Nephron progenitor cell (in vitro differentiated cells): ENCODE measurements at regions not wholly inside any gene's neighbourhood (a gene's known extent, or its start where the extent isn't known, plus 50 kb on each side); places are given as distances from the start of the nearest gene placed in this dataset.

Source experiments
- DNase-seq: peaks from one replicate; pipeline ENCODE4 v3.0.0; 2021
- H3K27ac Mint-ChIP-seq: 2 replicates; pipeline ENCODE4 v1.8.0; 2021; ENCODE audit warnings: mild to moderate bottlenecking, moderate library complexity, mixed read lengths
- H3K27me3 Mint-ChIP-seq: 2 replicates; pipeline ENCODE4 v1.8.0; 2021; ENCODE audit warnings: mild to moderate bottlenecking, low read depth, mixed read lengths; ENCODE audit not compliant: poor library complexity
- H3K36me3 Mint-ChIP-seq: 2 replicates; pipeline ENCODE4 v1.8.0; 2021; ENCODE audit warnings: low read depth, mixed read lengths
- H3K4me1 Mint-ChIP-seq: 2 replicates; pipeline ENCODE4 v1.8.0; 2021; ENCODE audit warnings: mixed read lengths
- H3K4me3 Mint-ChIP-seq: 2 replicates; pipeline ENCODE4 v1.8.0; 2021; ENCODE audit warnings: mild to moderate bottlenecking, moderate library complexity, mixed read lengths
- H3K9me3 Mint-ChIP-seq: 2 replicates; pipeline ENCODE4 v1.8.0; 2021; ENCODE audit warnings: mild to moderate bottlenecking, moderate library complexity, mixed read lengths
- TF ChIP-seq, protein P1 (sequence below): fragments of 200-600 bp; sonication (generic); IDR thresholded peaks from 2 replicates; pipeline ENCODE4 v1.5.0; 2021; ENCODE audit warnings: antibody characterized with exemption

DNA sequence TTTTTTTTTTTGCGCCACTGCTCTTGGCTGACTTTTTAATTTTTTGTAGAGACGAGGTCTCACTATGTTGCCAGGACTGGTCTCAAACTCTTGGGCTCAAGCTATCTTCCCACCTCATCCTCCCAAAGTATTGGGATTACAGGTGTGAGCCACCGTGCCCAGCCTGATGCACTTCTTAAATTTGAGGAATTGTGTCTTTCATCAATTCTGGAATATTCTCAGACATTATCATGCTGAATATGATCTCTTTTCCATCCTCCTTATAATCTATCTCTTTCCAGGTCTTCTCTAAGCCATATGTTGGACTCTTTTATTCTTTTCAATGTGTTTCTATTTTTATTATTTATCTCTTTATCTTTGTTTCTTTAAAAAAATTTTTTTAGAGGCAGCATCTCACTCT is 196.2 kb upstream of the IER5L start:
- H3K36me3 Mint-ChIP-seq, result peaks cover 13% of the 10 kb centered on the region
- H3K9me3 Mint-ChIP-seq, result peaks cover 42% of the 10 kb centered on the region
- peaks cover 10% of the 10 kb centered on the region for H3K27me3 Mint-ChIP-seq
- no peak overlapping the region for H3K27ac Mint-ChIP-seq
- H3K4me1 Mint-ChIP-seq, result peaks cover 17% of the 10 kb centered on the region
- TF ChIP-seq, protein P1, sequence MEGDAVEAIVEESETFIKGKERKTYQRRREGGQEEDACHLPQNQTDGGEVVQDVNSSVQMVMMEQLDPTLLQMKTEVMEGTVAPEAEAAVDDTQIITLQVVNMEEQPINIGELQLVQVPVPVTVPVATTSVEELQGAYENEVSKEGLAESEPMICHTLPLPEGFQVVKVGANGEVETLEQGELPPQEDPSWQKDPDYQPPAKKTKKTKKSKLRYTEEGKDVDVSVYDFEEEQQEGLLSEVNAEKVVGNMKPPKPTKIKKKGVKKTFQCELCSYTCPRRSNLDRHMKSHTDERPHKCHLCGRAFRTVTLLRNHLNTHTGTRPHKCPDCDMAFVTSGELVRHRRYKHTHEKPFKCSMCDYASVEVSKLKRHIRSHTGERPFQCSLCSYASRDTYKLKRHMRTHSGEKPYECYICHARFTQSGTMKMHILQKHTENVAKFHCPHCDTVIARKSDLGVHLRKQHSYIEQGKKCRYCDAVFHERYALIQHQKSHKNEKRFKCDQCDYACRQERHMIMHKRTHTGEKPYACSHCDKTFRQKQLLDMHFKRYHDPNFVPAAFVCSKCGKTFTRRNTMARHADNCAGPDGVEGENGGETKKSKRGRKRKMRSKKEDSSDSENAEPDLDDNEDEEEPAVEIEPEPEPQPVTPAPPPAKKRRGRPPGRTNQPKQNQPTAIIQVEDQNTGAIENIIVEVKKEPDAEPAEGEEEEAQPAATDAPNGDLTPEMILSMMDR, result no peak
- no peak for DNase-seq
- no peak overlapping the region for H3K4me3 Mint-ChIP-seq

DNA sequence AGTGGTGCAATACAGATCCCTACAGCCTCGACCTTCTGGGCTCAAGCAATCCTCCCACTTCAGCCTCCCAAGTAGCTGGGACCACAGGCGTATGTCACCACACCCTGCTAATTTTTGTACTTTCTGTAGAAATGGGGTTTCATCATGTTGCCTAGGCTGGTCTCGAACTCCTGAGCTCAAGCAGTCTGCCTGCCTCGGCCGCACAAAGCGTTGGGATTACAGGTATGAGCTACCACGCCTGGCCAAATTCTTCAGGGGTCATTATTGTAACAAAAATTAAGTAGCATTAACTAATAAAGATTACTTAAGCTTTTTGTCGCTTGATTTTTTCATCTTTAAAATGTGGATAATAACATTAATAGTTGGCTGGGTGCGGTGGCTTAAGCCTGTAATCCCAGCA is 195.3 kb upstream of the IER5L start:
- Mint-ChIP-seq H3K36me3 (peaks cover 13% of the 10 kb centered on the region), H3K9me3 (peaks cover 49% of the 10 kb centered on the region), H3K4me1 (peaks cover 9% of the 10 kb centered on the region), H3K27ac (no peak overlapping the region), H3K4me3 (no peak overlapping the region), H3K27me3 (peaks cover 10% of the 10 kb centered on the region)
- no peak for DNase-seq
- TF ChIP-seq, protein P1, result no peak

DNA sequence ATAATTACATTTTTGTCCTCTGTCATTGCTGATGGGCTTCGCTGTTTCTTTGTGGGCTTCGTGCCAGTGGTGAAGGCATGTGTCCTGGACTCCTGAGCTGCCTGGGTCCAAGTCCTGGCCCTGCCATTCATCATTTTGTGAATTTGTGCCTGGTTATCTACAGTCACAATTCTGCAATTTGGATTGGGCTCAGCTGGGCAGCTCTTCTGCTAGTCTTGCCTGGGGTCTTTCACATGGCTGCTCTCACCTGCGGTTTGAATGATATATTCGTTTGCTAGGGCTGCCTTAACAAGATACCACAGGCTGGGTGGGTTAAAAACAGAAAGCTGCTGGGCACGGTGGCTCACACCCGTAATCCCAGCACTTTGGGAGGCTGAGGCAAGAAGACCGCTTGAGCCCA is 192.7 kb upstream of the IER5L start:
- Mint-ChIP-seq H3K36me3 (peaks cover 13% of the 10 kb centered on the region), H3K27ac (no peak overlapping the region), H3K27me3 (peaks cover 3% of the 10 kb centered on the region), H3K4me3 (no peak overlapping the region), H3K4me1 (peaks cover 6% of the 10 kb centered on the region), H3K9me3 (peaks cover 47% of the 10 kb centered on the region)
- TF ChIP-seq, protein P1, result no peak
- no peak for DNase-seq

DNA sequence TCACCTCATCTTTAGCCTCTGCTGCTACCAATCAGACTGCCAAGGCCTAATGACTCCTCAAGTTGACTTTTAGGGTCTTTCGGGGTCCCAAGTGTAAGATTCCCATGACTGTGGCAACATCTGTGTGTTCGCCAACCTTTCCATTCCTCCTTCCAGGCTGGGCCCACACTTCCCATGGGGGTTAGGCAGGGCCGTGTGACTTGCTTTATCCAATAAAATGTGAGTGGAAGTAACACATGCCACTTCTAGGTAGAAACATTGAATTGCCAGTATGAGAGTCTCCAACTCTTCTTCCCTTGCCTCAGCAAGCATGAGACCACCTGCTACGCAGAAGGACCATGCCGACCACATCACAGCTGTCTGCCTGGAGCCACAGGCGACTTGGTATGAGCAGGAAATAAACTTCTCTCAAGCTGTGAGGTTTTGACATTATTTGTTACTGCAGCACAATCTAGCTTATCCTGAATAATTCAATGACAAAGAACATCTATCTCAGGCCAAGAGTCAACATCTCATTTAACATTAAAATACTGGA is 190.4 kb upstream of the IER5L start:
- TF ChIP-seq, protein P1, result no peak
- Mint-ChIP-seq H3K27me3 (peaks cover 5% of the 10 kb centered on the region), H3K27ac (no peak overlapping the region), H3K9me3 (peaks cover 26% of the 10 kb centered on the region), H3K36me3 (peaks cover 9% of the 10 kb centered on the region), H3K4me1 (peaks cover 16% of the 10 kb centered on the region), H3K4me3 (no peak overlapping the region)
- no peak for DNase-seq

DNA sequence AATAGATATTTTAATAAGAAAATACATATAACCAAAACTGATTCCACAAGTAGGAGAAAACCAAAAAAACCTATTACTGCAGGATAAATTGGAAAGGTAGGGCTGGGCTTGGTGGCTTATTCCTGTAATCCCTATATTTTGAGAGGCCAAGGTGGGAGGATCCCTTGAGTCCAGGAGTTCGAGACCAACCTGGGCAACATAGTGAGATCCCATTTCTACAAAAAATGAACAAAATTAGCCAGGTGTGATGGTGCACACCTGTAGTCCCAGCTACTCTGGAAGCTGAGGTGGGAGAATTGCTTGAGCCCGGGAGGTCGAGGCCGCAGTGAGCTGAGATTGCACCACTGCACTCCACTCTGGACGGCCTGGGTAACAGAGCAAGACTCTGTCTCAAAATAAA is 189.2 kb upstream of the IER5L start:
- peaks cover 9% of the 10 kb centered on the region for H3K36me3 Mint-ChIP-seq
- peaks cover 5% of the 10 kb centered on the region for H3K27me3 Mint-ChIP-seq
- no peak overlapping the region for H3K4me3 Mint-ChIP-seq
- H3K27ac Mint-ChIP-seq, result no peak overlapping the region
- no peak for DNase-seq
- peaks cover 18% of the 10 kb centered on the region for H3K4me1 Mint-ChIP-seq
- TF ChIP-seq, protein P1, result no peak
- peaks cover 24% of the 10 kb centered on the region for H3K9me3 Mint-ChIP-seq

DNA sequence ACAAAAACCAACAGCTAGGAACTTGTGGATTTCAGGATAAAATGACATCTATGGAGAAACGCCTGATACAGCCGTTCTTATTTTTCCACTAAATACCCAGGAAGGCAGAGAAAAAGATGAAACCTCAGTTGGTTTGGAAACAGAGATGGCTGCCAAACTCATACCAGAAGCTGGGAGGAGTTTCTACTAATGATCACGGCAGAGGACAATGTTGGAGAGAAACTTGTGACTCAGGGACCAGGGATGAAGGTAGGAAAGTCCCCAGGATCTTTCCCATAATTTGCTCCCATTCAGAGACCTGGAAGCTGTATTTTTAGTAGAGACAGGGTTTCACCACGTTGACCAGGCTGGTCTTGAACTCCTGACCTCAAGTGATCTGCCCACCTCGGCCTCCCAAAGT is 187.1 kb upstream of the IER5L start:
- Mint-ChIP-seq H3K36me3 (peaks cover 4% of the 10 kb centered on the region), H3K27me3 (peaks cover 5% of the 10 kb centered on the region), H3K27ac (peak overlapping the region; percentile 51), H3K9me3 (peaks cover 17% of the 10 kb centered on the region), H3K4me3 (no peak overlapping the region), H3K4me1 (peaks cover 38% of the 10 kb centered on the region)
- no peak for DNase-seq
- TF ChIP-seq, protein P1, result no peak
